GM18499 (cell line): ENCODE measurements at regions not wholly inside any gene's neighbourhood (a gene's known extent, or its start where the extent isn't known, plus 50 kb on each side); places are given as distances from the start of the nearest gene placed in this dataset.

ENCODE experiments used
- ATAC-seq: cut with Tn5 transposase; IDR thresholded peaks from one replicate; pipeline ENCODE4 v1.9.1; 2021; ENCODE audit warnings: moderate number of reproducible peaks; ENCODE audit not compliant: insufficient read depth, unreplicated experiment

- ATAC-seq = no peak
Observed at GRCh38 chr6:165713845-165714466, 50.9 kb upstream of the PDE10A start.
